ENCODE measurements at regions not wholly inside any gene's neighbourhood (a gene's known extent, or its start where the extent isn't known, plus 50 kb on each side); places are given as distances from the start of the nearest gene placed in this dataset.

DNA sequence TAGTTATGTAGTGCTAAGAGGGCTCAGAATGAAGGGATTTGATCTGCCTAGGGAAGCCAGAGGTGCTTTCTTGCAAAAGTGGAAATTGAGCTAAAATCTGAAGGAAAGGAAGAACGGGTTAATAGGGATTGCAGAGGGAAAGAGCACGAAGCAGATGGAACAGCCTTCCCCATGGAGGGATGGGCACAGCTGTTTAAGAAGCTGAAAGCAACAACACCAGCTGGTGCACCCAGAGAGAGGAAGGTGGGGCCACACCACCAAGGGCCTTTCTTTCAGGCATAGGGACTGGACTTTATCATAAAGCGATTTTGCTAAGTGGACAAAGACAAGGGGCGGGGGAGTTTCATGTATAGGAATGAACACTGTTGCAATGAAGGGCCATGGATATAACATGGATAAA lies 65.8 kb upstream of the SNRPB2 start:
- TF ChIP-seq CTCF (IDR thresholded peaks at IDR 0.05; ENCODE audit: low read length, missing control alignments), result no peak
- no peak overlapping the region for H3K4me3 ChIP-seq (replicated peaks; ENCODE audit: low read depth, low read length)
- no peak for DNase-seq (ENCODE audit: low read depth)

- no peak overlapping the region for H3K4me3 ChIP-seq (replicated peaks; ENCODE audit: low read depth, low read length)
- no peak for TF ChIP-seq CTCF (IDR thresholded peaks at IDR 0.05; ENCODE audit: low read length, missing control alignments)
- no peak for DNase-seq (ENCODE audit: low read depth)
Measured at GRCh38 chr20:16662467-16662866, 67.4 kb upstream of the SNRPB2 start.

- no peak for TF ChIP-seq CTCF (IDR thresholded peaks at IDR 0.05; ENCODE audit: low read length, missing control alignments)
- no peak overlapping the region for H3K4me3 ChIP-seq (replicated peaks; ENCODE audit: low read depth, low read length)
- no peak for DNase-seq (ENCODE audit: low read depth)
Measured at GRCh38 chr20:16661756-16662155, 68.1 kb upstream of the SNRPB2 start.

DNA sequence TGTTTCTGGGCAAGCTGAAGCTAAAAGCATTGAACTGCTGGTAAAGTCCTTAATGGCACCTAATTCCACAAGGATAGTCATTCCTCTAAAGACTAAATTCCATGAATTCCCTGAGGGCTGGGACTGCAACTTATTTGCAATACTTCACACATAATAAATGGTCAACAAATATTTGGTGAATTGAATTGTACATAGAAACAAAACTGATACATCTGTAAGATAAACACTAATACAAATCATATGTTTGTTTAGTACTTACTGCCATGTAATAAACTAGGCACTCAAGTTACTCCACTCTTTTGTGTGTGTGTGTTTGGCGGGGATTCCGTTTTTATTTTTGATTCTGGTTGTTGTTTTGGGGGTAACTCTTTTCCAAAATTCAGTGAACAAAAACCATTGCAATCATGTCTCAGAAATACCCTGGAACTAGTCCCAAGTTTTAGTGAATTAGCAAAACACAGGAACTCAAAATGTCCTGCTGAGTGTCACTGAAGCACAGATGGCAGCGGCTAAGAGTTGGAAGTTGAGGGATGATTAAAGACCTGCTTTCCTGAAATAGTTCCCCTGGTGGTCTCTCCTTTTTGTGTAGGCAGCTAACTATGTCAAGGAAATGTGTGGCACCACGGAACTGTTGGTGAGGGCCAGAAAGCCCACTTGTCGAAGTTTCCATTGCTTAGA lies 74.8 kb upstream of the SNRPB2 start:
- H3K4me3 ChIP-seq (replicated peaks; ENCODE audit: low read depth, low read length), result no peak overlapping the region
- no peak for TF ChIP-seq CTCF (IDR thresholded peaks at IDR 0.05; ENCODE audit: low read length, missing control alignments)
- DNase-seq (ENCODE audit: low read depth), result no peak

DNA sequence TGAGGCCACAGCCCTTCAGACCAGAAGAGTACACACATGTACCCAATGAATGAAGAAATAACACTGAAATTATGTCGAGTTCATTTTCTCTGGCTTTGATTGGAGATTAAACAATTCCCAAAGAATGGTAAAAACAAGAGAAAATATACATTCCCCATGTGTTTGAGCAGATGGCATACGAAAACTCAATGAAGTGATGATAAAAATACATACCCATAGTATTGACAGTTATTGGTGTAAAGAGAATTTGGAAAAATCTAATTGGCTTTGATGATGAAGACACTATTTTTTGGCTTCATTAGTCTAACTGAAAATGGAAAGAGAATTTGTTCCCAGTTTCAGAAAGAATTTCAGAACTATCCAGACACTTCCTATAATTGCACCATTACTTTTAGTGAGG lies 76.6 kb upstream of the SNRPB2 start:
- no peak overlapping the region for H3K4me3 ChIP-seq (replicated peaks; ENCODE audit: low read depth, low read length)
- DNase-seq (ENCODE audit: low read depth), result no peak
- no peak for TF ChIP-seq CTCF (IDR thresholded peaks at IDR 0.05; ENCODE audit: low read length, missing control alignments)

DNA sequence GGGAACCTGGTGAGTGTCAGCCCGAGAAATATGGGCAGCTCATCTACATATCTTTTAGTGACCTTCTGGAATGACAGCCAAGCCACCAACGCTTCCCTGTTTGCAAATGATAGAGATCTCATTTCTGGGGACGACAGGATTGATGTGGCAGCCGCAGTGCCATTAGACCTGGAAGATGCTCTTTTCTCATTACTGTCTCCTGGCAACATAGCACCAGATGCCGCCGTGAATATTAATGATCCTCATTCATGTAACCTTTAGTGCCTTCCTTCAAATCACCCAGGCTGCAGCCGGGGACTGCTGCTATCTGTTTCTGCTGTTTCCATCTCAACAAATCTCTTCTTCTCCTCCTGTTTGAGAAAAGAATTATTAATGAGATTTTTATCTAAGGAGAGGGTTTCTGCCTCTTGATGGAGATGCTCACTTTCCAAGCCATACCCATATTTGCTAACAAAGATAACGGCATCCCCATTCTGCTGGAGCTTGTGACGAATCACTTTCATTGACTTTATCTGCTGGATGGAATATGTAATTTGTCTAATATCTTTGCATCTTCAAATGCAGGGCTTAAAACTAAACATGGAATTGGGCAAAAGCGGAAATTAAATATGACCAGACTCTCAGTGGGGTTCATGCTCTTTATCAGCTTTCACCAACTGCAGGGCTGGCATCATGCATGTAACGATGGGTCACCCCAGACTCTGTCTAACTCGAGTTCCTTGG lies 74.8 kb upstream of the KIF16B start:
- TF ChIP-seq CTCF (IDR thresholded peaks at IDR 0.05; ENCODE audit: low read length, missing control alignments), result no peak
- no peak overlapping the region for H3K4me3 ChIP-seq (replicated peaks; ENCODE audit: low read depth, low read length)
- DNase-seq (ENCODE audit: low read depth), result no peak

Measured in fibroblast of pulmonary artery (primary cell).